ENCODE measurements at regions not wholly inside any gene's neighbourhood (a gene's known extent, or its start where the extent isn't known, plus 50 kb on each side); places are given as distances from the start of the nearest gene placed in this dataset.
"Not testable (repeated sequence)": the region's sequence is repeated elsewhere in the genome, so short reads cannot be mapped to it uniquely, and the experiment has no call there.

GRCh38 chr11:34719303-34719848 is 98.5 kb downstream of the EHF start:
- DNase-seq = no peak
- Mint-ChIP-seq H3K4me1 (no peaks in the 10 kb centered on the region), H3K4me3 (no peak overlapping the region), H3K9me3 (peaks cover 16% of the 10 kb centered on the region), H3K27ac (no peak overlapping the region), H3K27me3 (ENCODE audit: insufficient read depth) (no peaks in the 10 kb centered on the region), H3K36me3 (ENCODE audit: low read depth) (peaks cover 54% of the 10 kb centered on the region)
- Histone ChIP-seq H3K4me1 (ENCODE audit: control insufficient read depth, insufficient read depth, low read length) (no peaks in the 10 kb centered on the region), H3K9me3 (ENCODE audit: control insufficient read depth, low read length) (peaks cover 26% of the 10 kb centered on the region), H3K4me3 (ENCODE audit: low read length) (no peak overlapping the region), H3K27ac (ENCODE audit: low read depth, low read length) (no peak overlapping the region), H3K9ac (ENCODE audit: extremely low read depth, low read length, poor library complexity, severe bottlenecking) (no peak overlapping the region), H3K27me3 (ENCODE audit: control insufficient read depth, insufficient read depth, low read length, poor library complexity, severe bottlenecking) (no peaks in the 10 kb centered on the region), H3K36me3 (ENCODE audit: control insufficient read depth, insufficient read depth, low read length) (peaks cover 68% of the 10 kb centered on the region)
- TF ChIP-seq, protein P1, sequence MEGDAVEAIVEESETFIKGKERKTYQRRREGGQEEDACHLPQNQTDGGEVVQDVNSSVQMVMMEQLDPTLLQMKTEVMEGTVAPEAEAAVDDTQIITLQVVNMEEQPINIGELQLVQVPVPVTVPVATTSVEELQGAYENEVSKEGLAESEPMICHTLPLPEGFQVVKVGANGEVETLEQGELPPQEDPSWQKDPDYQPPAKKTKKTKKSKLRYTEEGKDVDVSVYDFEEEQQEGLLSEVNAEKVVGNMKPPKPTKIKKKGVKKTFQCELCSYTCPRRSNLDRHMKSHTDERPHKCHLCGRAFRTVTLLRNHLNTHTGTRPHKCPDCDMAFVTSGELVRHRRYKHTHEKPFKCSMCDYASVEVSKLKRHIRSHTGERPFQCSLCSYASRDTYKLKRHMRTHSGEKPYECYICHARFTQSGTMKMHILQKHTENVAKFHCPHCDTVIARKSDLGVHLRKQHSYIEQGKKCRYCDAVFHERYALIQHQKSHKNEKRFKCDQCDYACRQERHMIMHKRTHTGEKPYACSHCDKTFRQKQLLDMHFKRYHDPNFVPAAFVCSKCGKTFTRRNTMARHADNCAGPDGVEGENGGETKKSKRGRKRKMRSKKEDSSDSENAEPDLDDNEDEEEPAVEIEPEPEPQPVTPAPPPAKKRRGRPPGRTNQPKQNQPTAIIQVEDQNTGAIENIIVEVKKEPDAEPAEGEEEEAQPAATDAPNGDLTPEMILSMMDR (conservative IDR thresholded peaks at IDR 0.05) = no peak
- 93% methylated on average over 1 of the region's 1 CpG; no CpG with 5 or more reads in 1 of the 2 experiments for WGBS, 2 experiments (ENCODE audit: insufficient coverage in 1 of 2, insufficient read length in 1 of 2)

- DNase-seq; H3K4me1 ChIP-seq (ENCODE audit: control insufficient read depth, insufficient read depth, low read length); H3K27me3 Mint-ChIP-seq (ENCODE audit: insufficient read depth); H3K27me3 ChIP-seq (ENCODE audit: control insufficient read depth, insufficient read depth, low read length, poor library complexity, severe bottlenecking); H3K27ac ChIP-seq (ENCODE audit: low read depth, low read length); H3K9ac ChIP-seq (ENCODE audit: extremely low read depth, low read length, poor library complexity, severe bottlenecking); H3K4me3 Mint-ChIP-seq; H3K4me3 ChIP-seq (ENCODE audit: low read length); H3K27ac Mint-ChIP-seq; H3K4me1 Mint-ChIP-seq: not testable (repeated sequence)
- Histone ChIP-seq H3K36me3 (ENCODE audit: control insufficient read depth, insufficient read depth, low read length) (peaks cover 69% of the 10 kb centered on the region), H3K9me3 (ENCODE audit: control insufficient read depth, low read length) (peaks cover 56% of the 10 kb centered on the region)
- Mint-ChIP-seq H3K36me3 (ENCODE audit: low read depth) (peaks cover 76% of the 10 kb centered on the region), H3K9me3 (peaks cover 46% of the 10 kb centered on the region)
Observed at GRCh38 chr11:34713631-34714030, 92.7 kb downstream of the EHF start.
